Activated CD4-positive, alpha-beta T cell treated with anti-CD3 and anti-CD28 coated beads, Interleukin-2, amount 50 U/mL, for 16 hours (primary cell): ENCODE measurements at regions not wholly inside any gene's neighbourhood (a gene's known extent, or its start where the extent isn't known, plus 50 kb on each side); places are given as distances from the start of the nearest gene placed in this dataset.
"Not testable (repeated sequence)": the region's sequence is repeated elsewhere in the genome, so short reads cannot be mapped to it uniquely, and the experiment has no call there.

Experiments used
- DNase-seq: peaks from one replicate; pipeline ENCODE4 v3.0.0-alpha.2; 2020

- peak; percentile 1 for DNase-seq
Measured at GRCh38 chrX:142804085-142804484, 221.6 kb upstream of the SPANXN4 start.

GRCh38 chrX:142819461-142819860 is 206.3 kb upstream of the SPANXN4 start:
- DNase-seq: no peak

- no peak for DNase-seq
Measured at GRCh38 chrX:142828129-142828528, 197.6 kb upstream of the SPANXN4 start.

- no peak for DNase-seq
Measured at GRCh38 chrX:142831961-142832530, 193.7 kb upstream of the SPANXN4 start.

- no peak for DNase-seq
Measured at GRCh38 chrX:142854970-142855369, 170.8 kb upstream of the SPANXN4 start.

- DNase-seq: no peak
Measured at GRCh38 chrX:142860944-142861343, 164.8 kb upstream of the SPANXN4 start.

GRCh38 chrX:142861557-142861956 is 164.2 kb upstream of the SPANXN4 start:
- DNase-seq: no peak

- DNase-seq: not testable (repeated sequence)
Measured at GRCh38 chrX:142866247-142866646, 159.5 kb upstream of the SPANXN4 start.

GRCh38 chrX:142873214-142873613 is 152.5 kb upstream of the SPANXN4 start:
- DNase-seq: no peak

GRCh38 chrX:142884881-142885280 is 140.8 kb upstream of the SPANXN4 start:
- DNase-seq: no peak

GRCh38 chrX:142891046-142891445 is 134.7 kb upstream of the SPANXN4 start:
- DNase-seq: no peak

GRCh38 chrX:142898164-142898563 is 127.6 kb upstream of the SPANXN4 start:
- no peak for DNase-seq

- no peak for DNase-seq
Measured at GRCh38 chrX:142923201-142923600, 102.5 kb upstream of the SPANXN4 start.

- no peak for DNase-seq
Measured at GRCh38 chrX:142938793-142939192, 86.9 kb upstream of the SPANXN4 start.

GRCh38 chrX:142972147-142972809 is 53.5 kb upstream of the SPANXN4 start:
- not testable (repeated sequence) for DNase-seq
